ENCODE measurements at regions not wholly inside any gene's neighbourhood (a gene's known extent, or its start where the extent isn't known, plus 50 kb on each side); places are given as distances from the start of the nearest gene placed in this dataset.
A peak's percentile ranks its signal among the peaks of the same experiment; 100 is the strongest.
"Not testable (repeated sequence)": the region's sequence is repeated elsewhere in the genome, so short reads cannot be mapped to it uniquely, and the experiment has no call there.

DNA sequence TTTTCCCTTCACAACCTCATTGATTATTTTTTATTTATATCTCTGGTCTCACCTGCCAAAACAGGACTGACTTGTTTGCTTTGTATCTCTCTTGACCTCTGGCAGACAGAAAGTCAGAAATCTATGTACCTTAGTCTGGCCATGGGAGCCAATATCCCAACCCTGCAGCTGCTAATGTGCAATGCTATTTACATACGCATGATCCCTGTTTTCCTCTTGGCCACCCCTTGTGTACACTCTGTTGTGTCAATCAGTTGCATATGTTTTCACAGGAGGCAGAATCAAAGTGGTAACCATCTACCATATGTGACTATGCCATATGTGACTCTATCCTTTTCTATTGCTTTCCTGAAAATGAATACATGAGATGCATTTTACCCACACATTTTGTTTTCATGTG, 688.8 kb downstream of the PLA2G4A start:
- DNase-seq (ENCODE audit: low spot score) = no peak

DNA sequence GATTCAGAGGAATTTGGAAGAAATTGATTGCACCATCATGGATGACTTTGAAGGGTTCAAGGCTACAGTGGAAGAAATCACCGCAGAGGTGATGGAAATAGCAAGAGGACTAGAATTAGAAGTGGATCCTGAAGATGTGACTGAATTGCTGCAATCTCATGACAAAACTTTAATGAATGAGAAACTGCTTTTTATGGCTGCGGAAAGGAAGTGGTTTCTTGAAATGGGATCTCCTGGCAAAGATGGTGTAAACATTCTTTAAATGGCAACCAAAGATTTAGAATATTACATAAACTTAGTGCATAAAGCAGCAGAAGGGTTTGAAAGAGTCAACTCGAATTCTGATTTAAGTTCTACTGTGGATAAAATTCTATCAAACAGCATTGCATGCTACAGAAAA, 698.6 kb downstream of the PLA2G4A start:
- DNase-seq (ENCODE audit: low spot score) = peak; percentile 51

DNA sequence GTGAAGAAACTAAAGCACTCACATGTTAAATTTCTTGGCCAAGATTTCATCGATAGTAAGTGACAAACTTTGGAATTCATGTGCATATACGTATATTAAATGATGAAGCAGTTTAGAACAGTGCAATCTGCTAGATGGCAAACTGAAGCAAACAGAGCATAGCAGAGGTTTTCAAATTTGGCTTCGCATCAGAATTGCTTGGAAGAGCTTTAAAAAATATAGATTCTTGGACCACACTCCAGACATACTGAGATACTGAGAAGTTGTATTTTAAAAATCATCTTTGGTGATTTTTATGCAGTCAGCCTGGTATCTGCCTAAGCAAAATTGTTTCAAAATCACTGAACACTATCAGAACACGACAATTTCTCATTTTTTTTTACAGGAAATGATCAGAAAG, 709.2 kb downstream of the PLA2G4A start:
- no peak for DNase-seq (ENCODE audit: low spot score)

DNA sequence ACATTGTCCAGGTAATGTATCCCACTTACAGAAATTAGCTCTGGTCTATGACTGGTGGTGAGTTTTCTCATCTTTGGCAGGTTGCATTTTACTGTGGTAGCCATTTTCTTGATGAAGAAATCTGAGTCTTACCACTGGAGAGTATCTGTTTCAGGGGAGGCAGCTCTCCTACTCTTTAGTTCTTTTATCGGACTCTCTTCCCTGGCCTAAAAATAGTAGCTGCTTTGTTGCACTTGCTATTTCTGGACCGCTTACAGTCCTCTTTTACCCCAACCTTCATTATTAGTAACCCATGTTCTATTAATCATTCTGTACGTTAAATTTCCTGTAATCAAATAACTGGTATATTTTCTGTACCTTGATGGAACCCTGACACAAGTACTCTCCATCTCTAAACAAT, 720.8 kb downstream of the PLA2G4A start:
- no peak for DNase-seq (ENCODE audit: low spot score)

DNA sequence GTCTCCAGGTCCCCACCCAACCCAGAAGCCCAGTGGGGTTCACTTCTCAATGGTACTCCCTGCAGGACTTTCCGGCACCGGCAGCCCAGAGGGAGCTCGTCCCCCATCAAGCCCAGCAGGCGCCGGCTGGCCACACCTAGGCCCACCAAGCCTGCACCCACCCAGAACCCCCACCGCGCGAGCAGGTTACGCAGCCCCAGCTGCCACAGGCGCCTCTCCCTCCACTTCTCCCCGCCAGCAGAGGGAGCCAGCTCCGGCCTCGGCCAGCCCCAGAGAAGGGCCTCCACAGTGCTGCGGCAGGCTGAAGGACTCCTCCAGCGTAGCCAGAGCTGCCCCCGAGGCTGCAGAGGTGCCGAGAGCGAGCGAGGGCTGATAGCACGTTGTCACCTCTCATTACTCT, 722.3 kb downstream of the PLA2G4A start:
- no peak for DNase-seq (ENCODE audit: low spot score)

DNA sequence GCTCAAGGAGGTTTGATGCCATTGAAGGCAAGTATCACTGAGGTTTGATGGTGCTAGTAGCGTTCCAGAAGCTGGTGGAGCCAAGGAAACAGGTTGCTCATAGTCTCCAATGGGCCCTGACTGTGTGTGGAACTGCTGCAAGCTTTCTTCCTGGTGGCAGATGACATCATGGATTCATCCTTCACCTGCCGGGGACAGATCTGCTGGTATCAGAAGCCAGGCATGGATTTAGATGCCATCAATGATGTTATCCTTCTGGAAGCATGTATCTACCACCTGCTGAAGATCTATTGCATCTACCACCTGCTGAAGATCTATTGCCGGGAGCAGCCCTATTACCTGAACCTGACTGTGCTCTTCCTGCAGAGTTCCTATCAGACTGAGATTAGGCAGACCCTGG, 734.4 kb downstream of the PLA2G4A start:
- no peak for DNase-seq (ENCODE audit: low spot score)

DNA sequence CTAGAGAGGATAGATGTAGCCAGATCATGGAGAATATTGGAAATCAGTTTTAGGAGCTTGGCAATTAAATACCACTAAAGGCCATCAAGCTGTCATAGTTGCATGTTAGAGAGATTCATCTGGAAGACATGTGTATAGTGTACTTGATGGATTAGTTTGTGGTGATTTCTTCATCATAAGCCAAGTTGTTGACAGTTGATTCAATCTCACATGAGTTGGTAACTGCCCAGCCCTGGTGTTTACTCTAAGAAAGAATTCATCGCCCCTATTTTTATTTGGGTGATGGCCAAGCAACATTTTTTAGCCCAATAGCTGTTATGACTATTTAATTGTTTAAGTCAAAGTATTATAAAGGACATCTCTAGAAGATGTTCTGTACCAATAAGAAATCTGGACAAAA, 737.6 kb downstream of the PLA2G4A start:
- no peak for DNase-seq (ENCODE audit: low spot score)

DNA sequence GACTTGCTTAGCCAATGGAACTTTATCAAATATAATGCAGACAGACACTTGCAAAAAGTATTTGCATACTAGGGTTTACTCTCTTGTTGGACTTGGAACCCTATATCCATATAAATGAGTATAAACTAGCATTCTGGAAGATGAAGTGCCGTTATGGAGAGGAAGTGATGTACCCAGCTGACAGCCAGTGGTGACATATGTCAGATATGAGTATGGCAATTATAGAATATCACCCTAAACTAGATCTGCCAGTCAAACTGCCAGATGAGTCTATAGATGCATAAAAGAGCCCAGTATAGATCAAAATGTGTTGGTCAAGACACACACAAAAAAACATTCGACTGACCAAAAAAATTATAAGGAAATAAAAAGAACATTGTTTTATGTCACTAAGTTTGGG, 739.3 kb downstream of the PLA2G4A start:
- DNase-seq (ENCODE audit: low spot score) = no peak

DNA sequence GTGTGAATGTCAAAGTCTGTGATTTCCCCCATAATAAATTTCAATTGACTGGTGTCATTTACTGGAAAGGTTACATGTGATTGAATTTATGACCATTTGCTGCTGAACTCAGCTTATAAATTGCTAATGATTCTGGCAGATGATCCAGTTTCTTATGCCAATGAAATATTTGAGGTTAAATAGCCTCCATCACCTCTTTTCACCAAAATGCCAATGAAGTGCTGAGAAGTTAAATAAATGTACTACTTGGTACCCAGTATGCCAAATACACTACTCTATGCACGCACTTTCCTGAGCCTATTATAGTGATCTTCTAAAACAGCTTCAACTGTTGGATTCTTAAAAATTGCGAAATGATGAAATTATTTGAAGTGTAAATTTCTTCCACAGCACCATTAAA, 741.4 kb downstream of the PLA2G4A start:
- DNase-seq (ENCODE audit: low spot score) = no peak

DNA sequence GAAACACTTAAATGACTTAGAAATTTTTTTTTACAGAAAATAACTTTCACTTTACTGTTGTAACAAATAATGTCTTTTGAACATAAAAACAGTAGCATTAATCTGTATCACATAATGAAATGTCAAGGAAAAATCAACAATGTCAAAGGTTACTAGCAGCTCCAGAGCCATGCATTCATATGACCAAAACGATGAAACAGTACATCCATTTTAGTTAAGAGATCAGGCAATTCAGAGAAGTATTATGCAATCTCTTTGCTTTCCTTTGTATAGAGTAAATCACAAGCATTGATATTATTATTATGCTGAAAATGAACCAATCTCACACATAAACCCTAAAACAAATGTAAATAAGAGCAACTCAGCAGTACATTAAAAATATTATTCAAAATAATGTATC, 748.9 kb downstream of the PLA2G4A start:
- DNase-seq (ENCODE audit: low spot score) = no peak

DNA sequence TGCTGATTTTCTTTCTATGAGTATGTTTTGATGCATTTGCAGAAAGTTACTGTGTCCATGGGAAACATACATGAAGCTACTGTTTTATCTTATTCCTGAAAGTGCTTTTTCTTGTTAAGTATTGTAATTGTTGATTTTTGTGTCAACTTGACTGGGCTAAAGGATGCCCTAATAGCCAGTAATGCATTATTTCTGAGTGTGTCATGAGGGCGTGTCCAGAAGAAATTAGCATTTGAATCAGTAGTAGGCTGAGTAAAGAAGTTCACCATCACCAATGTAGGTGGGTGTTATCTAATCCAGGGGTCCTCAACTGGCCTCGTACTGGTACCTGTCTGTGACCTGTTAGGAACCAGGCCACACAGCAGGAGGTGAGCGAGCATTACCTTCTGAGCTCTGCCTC, 760.2 kb downstream of the PLA2G4A start:
- DNase-seq (ENCODE audit: low spot score) = no peak

DNA sequence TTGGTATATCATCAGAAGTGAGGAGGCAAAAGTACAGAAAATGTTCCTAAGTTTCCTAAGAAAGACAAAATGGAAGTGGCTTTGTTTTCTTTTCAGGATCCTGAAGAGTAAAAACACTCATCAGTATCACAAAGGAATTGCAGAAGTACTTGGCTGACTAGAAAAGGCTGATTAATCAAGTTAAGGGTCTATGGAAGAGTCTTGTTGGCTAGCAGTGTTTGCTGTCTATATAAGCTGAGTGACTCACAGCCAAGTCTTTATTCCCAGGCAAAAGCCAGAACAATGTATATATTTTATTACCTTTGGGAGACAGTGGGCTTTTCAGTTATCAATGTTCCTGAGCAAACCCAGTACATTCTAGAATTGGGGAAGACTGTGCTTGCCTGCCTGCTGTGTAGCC, 777.0 kb downstream of the PLA2G4A start:
- DNase-seq (ENCODE audit: low spot score) = no peak

DNA sequence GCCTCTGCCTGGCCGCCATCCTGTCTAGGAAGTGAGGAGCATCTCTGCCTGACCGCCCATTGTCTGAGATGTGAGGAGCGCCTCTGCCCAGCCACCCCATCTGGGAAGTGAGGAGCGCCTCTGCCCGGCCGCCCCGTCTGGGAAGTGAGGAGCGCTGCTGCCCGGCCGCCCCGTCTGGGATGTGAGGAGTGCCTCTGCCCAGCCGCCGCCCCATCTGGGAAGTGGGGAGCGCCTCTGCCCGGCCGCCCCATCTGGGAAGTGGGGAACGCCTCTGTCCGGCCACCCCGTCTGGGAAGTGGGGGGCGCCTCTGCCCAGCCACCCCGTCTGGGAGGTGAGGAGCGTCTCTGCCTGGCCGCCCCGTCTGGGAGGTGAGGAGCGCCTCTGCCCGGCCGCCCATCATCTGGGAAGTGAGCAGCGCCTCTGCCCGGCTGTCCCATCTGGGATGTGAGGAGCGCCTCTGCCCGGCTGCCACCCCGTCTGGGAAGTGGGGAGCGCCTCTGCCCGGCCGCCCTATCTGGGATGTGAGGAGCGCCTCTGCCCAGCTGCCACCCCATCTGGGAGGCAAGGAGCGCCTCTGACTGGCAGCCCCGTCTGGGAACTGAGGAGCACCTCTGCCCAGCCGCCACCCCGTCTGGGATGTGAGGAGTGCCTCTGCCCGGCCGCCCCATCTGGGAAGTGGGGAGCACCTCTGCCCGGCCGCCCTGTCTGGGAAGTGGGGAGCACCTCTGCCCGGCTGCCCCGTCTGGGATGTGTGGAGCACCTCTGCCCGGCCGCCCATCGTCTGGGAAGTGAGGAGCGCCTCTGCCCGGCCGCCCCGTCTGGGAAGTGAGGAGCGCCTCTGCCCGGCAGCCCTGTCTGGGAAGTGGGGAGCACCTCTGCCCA, 787.3 kb downstream of the PLA2G4A start:
- not testable (repeated sequence) for DNase-seq (ENCODE audit: low spot score)

DNA sequence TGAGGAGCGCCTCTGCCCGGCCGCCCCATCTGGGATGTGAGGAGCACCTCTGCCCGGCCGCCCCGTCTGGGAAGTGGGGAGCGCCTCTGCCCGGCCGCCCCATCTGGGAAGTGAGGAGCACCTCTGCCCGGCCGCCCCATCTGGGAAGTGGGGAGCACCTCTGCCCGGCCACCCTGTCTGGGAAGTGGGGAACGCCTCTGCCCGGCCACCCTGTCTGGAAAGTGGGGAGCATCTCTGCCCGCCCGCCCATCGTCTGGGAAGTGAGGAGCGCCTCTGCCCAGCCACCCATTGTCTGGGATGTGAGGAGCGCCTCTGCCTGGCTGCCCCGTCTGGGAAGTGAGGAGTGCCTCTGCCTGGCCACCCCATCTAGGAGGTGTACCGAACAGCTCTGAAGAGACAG, 788.1 kb downstream of the PLA2G4A start:
- not testable (repeated sequence) for DNase-seq (ENCODE audit: low spot score)

DNA sequence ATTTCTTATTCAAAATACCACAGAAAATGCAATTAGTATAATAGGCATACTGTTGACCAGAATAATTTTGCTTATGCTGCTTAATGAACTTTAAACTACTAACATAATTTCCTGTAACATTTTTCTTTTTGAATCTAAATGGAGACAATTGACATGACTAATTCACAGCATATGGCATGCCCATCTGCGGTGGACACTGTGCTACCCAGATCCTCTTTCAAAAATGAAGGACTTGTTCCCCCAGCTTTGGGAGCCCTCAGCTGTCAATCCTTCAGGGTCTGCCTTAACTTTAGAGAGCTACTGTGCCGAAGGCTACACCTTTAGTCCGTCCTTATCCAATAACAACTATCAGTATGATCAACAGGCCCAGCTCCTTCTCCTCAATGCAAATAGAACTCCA, 789.0 kb downstream of the PLA2G4A start:
- no peak for DNase-seq (ENCODE audit: low spot score)

DNA sequence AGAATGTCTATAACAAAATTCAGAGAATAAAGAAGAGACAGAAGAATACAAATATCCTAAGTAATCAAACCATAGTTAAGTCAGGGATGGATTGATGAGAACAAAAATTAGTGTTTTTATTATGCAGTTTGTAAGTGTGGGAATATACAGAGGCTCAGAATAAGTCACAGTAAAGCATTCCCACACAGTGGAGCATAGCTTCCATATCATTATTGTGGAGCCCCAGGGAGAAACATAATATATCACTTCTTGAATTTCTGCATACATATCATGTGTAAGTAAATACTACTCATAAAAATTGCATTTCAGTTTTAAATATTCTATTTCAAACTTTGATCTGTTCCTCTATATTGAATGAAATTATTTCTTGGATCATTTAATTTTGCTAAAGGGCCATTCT, 790.4 kb downstream of the PLA2G4A start:
- DNase-seq (ENCODE audit: low spot score) = no peak

DNA sequence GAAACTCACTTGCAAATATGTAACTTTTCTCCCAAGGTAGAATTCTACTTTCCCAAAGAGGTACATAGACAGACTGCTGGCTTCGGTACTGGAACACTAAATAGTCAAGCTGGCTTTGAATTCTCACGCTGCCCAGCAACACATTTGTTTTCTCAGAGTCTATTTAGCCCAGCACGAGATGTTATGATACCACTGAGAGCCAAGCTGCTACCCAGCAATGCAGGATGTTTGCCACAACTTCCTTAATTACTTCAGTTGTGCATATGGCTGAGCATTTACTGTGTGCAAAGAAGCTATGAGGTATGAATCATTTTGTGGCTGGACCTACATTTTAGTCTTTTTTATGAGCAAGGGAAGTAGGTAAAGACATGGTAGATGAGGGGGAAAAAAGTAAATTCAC, 793.2 kb downstream of the PLA2G4A start:
- DNase-seq (ENCODE audit: low spot score) = peak; percentile 77

DNA sequence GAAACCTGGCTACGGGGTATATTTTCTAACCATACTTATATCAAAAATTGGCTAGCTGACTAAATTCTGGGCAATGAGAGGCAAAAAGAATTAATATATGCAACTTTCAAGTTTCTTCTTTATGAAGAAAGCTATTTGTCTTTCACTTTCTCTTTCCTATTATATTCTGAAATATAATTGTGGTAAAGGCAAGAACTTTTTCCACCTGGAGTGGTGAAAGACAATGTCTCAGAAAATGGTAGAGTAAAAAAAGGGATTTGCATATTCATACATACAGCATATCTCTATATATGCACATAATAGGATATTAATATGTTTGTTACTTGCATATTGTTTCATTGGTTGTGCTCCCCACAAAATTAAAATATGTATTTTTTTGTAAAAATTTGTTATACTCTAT, 793.8 kb downstream of the PLA2G4A start:
- DNase-seq (ENCODE audit: low spot score) = no peak

DNA sequence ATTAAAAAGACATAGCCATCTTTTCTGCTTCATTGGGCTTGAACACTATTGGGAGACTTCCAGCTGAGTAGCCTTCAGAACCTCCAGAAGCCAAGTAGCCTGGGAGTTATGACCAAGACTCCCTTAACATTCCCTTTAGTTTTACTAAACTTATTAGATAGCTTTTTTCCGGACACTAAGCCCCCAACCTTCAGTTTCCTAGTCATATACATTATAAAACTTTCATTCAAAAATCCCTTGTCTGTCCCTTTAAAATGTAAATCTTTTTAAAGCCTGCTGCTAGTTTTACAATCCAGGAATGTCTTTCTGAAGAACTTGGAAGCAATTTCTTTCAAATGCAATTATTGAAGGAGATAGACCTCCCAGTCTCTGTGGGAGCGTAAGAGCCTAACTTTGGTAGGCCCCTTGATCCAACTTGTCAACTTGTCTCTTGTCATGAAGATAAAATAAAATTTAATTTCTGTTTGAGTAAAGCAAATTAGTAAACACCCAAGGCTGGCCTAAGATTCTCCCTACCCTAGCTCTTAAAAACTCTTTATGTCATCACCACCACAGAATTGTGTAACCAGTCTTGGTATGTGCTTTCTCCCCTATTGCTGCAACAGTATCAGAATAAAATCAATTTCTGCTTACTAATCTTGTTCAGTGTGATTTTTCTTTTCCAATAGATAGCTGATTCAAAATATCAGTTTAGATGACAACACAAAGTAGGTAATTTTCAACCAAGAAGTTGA, 796.2 kb downstream of the PLA2G4A start:
- DNase-seq (ENCODE audit: low spot score) = no peak

DNA sequence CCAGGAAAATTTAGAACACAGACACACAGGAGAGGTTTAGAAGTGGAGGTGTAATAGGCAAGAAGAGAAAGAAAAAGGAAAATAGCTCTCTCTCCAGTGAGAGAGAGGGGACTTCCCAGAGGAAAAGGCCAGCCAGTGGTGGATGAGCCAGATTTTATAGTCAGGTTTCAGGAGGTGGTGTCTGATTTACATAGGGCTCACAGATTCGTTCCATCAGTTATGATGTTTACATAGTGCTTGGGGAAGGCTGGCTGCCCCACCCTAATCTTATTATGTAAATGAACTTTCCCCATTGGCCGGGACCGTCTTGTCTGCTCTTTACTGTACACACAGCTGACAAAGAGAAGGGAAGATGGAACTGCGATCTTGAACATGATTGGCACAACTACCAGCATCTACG, 797.3 kb downstream of the PLA2G4A start:
- no peak for DNase-seq (ENCODE audit: low spot score)

DNA sequence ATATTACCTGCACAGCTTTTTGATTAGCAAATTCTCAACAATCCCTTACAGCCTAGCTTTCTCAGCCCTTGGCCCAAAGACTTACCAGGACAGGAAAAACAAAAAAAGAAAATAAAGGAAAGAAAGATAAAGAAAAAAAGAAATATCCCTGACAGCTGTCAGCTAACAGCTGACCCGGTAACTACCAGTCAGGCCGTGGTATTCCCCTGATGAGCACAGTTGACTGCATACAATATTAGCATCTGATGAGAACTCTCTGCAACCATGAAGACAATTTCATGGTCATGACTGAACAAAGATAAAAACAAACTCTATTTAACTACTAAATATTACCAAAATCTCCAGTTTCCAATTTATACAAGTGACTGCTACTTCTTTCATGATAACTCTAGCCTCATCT, 798.8 kb downstream of the PLA2G4A start:
- no peak for DNase-seq (ENCODE audit: low spot score)

DNA sequence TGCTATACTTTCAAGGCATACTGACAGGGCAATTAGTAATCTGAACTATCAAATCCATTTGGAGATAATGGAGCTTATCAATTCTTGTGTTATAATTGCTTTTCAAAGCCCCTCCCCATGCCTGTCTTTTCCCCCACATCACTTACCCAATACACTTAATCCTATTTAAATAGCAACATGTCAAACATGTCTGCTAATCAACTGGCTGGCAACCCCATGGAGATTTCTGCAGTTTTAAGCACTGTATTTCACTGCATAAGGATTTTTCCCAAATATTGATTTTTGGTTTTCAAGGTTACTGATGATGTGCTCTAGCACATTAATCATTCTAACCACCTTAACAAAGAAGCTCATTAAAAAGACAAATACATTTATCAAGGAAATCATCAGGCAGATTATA, 800.3 kb downstream of the PLA2G4A start:
- DNase-seq (ENCODE audit: low spot score) = no peak

DNA sequence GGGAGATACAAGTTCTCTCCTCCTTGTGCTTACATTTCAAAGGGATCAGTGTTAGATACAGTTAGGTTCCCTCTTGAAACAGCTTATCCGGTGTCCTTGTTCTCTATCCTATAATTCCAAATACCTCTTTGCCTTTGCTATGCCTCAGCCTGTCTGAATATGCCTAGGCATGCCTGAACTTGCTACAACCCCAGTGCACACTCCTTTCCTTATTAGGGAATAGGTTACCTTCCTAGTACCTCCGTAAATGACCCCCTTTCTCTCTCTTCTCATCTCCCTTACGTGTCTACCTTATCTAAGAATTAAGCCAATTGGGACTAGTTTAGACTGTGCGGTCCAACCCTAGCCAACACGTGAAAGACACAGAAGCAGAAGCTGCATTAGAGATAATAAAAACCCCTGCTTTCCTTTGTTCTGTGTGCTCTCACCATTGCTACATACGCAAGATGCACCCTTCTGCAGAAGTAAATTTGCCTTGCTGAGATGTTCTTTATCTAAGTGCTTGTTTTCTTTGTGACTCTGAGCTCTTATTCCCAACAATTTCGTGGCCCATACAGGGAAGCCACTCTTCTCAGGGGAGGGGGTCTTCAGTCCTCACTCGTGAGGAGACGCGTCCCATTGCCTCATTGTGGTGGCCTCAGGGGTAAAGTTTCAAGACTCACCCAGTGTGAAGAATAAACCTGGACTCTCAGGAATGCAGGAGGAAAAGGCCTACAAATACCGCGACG, 802.1 kb downstream of the PLA2G4A start:
- DNase-seq (ENCODE audit: low spot score) = no peak

All from H4 (cell line).